ENCODE measurements at regions not wholly inside any gene's neighbourhood (a gene's known extent, or its start where the extent isn't known, plus 50 kb on each side); places are given as distances from the start of the nearest gene placed in this dataset.

DNA sequence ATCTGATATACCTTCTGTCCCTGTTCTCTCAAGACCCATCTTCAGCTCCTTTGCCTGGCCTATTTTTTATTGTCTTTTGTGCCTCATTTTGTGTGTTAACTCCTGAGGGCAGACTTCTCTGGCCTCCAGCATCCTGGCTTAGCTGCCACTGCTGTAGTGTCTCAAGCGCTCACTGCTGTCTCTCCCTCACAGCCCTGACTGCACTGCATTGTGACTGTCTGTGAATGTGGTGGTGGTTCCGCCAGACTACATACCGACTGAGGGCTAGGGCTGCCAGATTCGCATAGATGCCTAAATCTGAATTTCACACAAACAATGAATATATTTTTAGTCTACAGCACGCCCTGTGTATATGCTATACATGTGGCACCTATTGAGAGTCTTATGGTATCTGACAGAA is 1088.9 kb upstream of the TMEM132C start:
- TF ChIP-seq, protein P1, sequence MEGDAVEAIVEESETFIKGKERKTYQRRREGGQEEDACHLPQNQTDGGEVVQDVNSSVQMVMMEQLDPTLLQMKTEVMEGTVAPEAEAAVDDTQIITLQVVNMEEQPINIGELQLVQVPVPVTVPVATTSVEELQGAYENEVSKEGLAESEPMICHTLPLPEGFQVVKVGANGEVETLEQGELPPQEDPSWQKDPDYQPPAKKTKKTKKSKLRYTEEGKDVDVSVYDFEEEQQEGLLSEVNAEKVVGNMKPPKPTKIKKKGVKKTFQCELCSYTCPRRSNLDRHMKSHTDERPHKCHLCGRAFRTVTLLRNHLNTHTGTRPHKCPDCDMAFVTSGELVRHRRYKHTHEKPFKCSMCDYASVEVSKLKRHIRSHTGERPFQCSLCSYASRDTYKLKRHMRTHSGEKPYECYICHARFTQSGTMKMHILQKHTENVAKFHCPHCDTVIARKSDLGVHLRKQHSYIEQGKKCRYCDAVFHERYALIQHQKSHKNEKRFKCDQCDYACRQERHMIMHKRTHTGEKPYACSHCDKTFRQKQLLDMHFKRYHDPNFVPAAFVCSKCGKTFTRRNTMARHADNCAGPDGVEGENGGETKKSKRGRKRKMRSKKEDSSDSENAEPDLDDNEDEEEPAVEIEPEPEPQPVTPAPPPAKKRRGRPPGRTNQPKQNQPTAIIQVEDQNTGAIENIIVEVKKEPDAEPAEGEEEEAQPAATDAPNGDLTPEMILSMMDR (IDR thresholded peaks at IDR 0.05): no peak
- TF ChIP-seq POLR2A (IDR thresholded peaks at IDR 0.05) (no peak), POLR2AphosphoS5 (IDR thresholded peaks at IDR 0.05) (no peak)

All from stomach (tissue), 4 donors.